NB4 (cell line): ENCODE measurements at regions not wholly inside any gene's neighbourhood (a gene's known extent, or its start where the extent isn't known, plus 50 kb on each side); places are given as distances from the start of the nearest gene placed in this dataset.
"Not testable (repeated sequence)": the region's sequence is repeated elsewhere in the genome, so short reads cannot be mapped to it uniquely, and the experiment has no call there.

Source experiments
- DNase-seq: peaks from one replicate; pipeline ENCODE4 v3.0.0; 2010; ENCODE audit warnings: low read depth
- H3K4me3 ChIP-seq: one replicate; pipeline ENCODE4 v1.5.1; 2011; ENCODE audit warnings: mild to moderate bottlenecking, low read depth, low read length, moderate library complexity
- MYC ChIP-seq: IDR thresholded peaks from 2 replicates; pipeline ENCODE4 v1.6.1; 2011; ENCODE audit warnings: low read depth, low read length
- POLR2A ChIP-seq: IDR thresholded peaks from 2 replicates; pipeline ENCODE4 v1.6.1; 2011; ENCODE audit warnings: mild to moderate bottlenecking; ENCODE audit not compliant: insufficient read length; ENCODE audit errors: extremely low read depth
- TF ChIP-seq, protein P1 (sequence below): IDR thresholded peaks from 2 replicates; pipeline ENCODE4 v1.6.1; 2011; ENCODE audit warnings: low read depth, low read length
- TF ChIP-seq, protein P2 (sequence below): IDR thresholded peaks from one replicate; pipeline ENCODE4 v1.5.1; 2012; ENCODE audit warnings: low read depth, low read length

DNA sequence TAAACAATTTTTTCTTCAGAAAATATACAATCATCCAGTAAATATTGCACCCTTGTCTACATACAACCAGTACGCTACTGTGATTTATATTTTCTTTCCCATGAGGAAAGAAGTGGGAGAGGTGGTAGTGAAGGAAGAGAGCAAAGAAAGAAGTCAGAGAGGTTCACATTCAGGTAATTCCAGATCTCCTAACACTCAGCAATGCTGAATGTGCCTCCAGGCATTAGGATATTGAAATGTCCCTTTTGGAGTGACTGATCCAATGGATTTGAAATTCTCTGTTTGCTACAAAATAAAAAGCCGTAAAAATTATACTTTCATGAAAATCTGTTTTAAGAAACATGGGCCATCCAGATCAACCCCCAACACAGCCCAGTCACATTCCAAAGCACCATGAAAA, 211.9 kb upstream of the NR3C2 start:
- no peak overlapping the region for H3K4me3 ChIP-seq
- DNase-seq = no peak
- TF ChIP-seq, protein P1, sequence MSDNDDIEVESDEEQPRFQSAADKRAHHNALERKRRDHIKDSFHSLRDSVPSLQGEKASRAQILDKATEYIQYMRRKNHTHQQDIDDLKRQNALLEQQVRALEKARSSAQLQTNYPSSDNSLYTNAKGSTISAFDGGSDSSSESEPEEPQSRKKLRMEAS = no peak
- TF ChIP-seq POLR2A (no peak), MYC (no peak)
- TF ChIP-seq, protein P2, sequence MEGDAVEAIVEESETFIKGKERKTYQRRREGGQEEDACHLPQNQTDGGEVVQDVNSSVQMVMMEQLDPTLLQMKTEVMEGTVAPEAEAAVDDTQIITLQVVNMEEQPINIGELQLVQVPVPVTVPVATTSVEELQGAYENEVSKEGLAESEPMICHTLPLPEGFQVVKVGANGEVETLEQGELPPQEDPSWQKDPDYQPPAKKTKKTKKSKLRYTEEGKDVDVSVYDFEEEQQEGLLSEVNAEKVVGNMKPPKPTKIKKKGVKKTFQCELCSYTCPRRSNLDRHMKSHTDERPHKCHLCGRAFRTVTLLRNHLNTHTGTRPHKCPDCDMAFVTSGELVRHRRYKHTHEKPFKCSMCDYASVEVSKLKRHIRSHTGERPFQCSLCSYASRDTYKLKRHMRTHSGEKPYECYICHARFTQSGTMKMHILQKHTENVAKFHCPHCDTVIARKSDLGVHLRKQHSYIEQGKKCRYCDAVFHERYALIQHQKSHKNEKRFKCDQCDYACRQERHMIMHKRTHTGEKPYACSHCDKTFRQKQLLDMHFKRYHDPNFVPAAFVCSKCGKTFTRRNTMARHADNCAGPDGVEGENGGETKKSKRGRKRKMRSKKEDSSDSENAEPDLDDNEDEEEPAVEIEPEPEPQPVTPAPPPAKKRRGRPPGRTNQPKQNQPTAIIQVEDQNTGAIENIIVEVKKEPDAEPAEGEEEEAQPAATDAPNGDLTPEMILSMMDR = no peak

DNA sequence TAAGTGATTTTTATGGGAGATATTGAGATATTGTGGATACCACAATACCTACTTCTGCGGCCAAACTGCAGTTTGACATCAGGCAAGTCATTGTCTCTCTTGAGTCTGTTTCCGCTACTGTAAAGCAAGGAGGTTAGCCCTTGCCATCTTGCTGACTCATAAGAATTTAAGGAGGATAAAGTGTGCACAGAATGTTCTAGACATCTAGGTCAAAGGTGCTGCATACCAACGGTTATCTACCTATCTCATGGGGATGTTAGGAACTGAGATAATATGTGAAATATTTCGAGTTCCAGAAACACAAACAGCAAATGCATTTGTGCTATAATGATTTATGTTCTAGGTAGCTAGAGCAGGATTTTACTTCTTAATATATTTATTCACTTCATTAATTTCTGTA, 211.5 kb upstream of the NR3C2 start:
- no peak overlapping the region for H3K4me3 ChIP-seq
- no peak for DNase-seq
- TF ChIP-seq, protein P2 = no peak

DNA sequence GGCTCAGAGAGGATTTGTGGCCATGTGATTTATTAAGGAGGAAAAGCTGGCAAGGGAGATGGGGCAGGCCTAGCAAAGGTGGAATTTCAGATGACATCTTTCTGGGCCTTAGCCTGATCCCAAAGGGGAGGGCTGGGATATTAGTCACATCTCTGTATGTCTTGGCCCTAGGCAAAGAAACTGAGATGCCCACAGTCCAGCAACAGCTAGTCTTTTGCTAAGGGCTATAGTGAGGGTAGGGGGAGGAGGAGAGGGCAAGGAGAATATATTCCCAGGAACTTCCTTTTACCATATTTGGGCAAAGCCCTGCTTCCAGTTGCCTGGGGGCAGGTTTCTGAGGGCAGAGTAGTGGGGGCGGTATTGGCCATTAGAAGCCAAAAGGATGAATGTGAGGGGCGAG, 209.8 kb upstream of the NR3C2 start:
- H3K4me3 ChIP-seq = no peak overlapping the region
- no peak for DNase-seq
- TF ChIP-seq POLR2A (no peak), MYC (no peak)
- TF ChIP-seq, protein P2 = no peak

DNA sequence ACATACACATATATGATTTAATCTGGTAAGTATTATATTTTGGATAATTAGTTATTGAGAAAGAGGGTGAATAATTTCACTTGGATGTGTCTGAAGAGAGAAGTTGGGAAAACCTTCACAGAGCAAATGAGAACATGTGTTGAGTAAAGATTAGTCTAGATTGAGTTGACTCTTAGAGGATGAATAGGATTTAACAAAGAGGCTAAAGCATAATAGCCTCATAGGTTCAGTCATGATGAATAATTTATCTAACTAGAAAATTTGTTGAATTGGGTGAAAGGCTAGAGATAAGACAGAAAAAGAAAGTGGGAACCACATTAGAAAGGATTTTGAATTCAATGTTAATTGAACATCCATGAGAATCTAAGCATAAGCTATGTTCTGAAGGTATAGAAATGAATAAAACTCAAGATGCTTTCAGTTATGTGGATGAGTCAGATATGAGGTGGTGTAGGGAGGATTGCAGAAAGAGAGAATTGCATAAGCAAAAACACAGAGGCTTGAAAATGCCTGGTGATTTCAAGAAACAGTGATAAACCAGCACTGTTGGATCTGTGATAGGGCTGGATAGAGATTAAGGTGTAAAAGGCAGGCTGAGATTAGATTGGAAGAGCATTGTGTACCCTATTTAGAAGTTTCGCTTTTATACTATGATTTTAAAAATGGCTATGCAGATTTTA, 207.6 kb upstream of the NR3C2 start:
- no peak for DNase-seq
- H3K4me3 ChIP-seq = no peak overlapping the region
- TF ChIP-seq POLR2A (no peak), MYC (no peak)
- TF ChIP-seq, protein P2 = no peak
- TF ChIP-seq, protein P1 = no peak

DNA sequence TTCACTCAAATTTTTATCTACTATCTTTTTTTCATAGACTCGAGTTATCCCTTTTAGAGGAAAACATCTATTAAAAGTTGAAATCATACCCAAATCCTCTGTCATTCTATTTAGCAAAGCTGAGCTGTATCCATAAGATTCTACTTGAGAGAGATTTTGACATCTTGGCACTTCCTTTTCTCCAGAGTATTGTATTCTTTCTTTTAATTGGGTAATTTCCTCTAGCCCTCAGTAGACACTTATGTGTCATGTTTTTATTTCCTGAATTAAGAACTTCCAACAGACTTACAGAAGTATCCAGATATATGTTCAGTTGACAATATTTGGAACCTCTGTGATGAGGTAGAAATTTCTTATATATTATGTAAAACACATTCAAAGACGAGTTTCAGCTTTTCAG, 201.6 kb upstream of the NR3C2 start:
- DNase-seq = no peak
- H3K4me3 ChIP-seq = no peak overlapping the region
- TF ChIP-seq, protein P1 = no peak
- TF ChIP-seq, protein P2 = no peak
- TF ChIP-seq POLR2A (no peak), MYC (no peak)

DNA sequence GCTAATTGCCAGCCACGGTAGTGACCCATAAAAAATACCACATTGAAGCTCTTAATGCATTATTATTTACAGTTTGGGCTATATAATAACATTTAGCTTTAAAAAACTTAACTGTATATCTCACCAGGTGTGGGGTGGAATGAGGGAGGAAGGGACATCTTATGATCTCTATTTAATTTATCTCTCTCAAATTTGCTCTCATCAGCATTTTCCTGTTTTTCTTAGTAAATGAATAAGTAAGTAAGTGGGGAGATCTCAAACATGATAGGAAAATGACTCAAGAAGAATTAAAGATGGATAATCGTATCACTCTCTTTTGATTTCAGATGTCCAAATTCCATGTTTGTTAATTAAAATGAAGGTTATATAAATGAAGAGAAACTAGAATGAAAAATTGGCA, 200.7 kb upstream of the NR3C2 start:
- no peak for DNase-seq
- no peak overlapping the region for H3K4me3 ChIP-seq
- TF ChIP-seq POLR2A = no peak
- TF ChIP-seq, protein P1 = no peak
- TF ChIP-seq, protein P2 = no peak
- no peak for TF ChIP-seq MYC

DNA sequence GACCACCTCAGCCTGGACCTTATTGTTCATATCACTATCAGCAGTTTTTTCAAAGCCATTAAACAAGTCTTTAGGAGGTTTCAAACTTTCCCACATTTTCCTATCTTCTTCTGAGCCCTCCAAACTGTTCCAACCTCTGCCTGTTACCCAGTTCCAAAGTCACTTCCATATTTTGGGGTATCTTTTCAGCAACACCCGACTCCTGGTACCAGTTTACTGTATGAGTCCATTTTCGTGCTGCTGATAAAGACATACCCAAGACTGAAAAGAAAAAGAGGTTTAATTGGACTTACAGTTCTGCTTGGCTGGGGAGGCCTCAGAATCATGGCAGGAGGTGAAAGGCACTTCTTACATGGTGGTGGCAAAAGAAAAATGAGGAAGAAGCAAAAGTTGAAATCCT, 195.9 kb upstream of the NR3C2 start:
- DNase-seq, H3K4me3 ChIP-seq: not testable (repeated sequence)

DNA sequence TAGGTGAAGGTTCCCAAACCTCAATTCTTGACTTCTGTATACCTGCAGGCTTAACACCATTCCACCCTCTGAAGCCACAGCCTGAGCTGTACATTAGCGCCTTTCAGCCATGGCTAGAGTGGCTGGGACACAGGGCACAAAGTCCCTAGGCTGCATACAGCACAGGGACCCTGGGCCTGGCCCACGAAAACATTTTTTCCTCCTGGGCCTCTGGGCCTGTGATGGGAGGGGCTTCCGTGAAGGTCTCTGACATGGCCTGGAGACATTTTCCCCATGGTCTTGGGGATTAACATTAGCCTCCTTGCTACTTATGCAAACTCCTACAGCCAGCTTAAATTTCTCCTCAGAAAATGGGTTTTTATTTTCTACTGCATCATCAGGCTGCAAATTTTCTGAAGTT, 195.2 kb upstream of the NR3C2 start:
- not testable (repeated sequence) for H3K4me3 ChIP-seq, DNase-seq
